Ovary (tissue), 3 donors: ENCODE measurements at regions not wholly inside any gene's neighbourhood (a gene's known extent, or its start where the extent isn't known, plus 50 kb on each side); places are given as distances from the start of the nearest gene placed in this dataset.

Source experiments
- CTCF ChIP-seq, 3 donors: fragments of 450-650 bp in 2 of 3; fragments of 200-600 bp in 1 of 3; IDR thresholded peaks; one replicate each; pipeline versions ENCODE4 v1.5.1 to v1.8.0; 2016 to 2022; ENCODE audit warnings: antibody characterized with exemption in 3 of 3, mild to moderate bottlenecking in 1 of 3
- POLR2A ChIP-seq: fragments of 450-650 bp; IDR thresholded peaks from one replicate; pipeline ENCODE4 v1.6.1; 2017; ENCODE audit warnings: antibody characterized with exemption, mild to moderate bottlenecking, moderate library complexity
- donor health status: DM: no; HTN: no; CAD: no.

- no peak for TF ChIP-seq CTCF (IDR thresholded peaks at IDR 0.05)
- TF ChIP-seq POLR2A, result no peak
These were observed 129.7 kb downstream of the RPL22L1 start for GRCh38 chr3:170740285-170740684.
